ENCODE measurements at regions not wholly inside any gene's neighbourhood (a gene's known extent, or its start where the extent isn't known, plus 50 kb on each side); places are given as distances from the start of the nearest gene placed in this dataset.

- peaks cover 0 to 4% of the 10 kb centered on the region in 2 experiments; a peak in 1 of 4 replicates for H3K4me1 ChIP-seq (ENCODE audit: control insufficient read depth in 1 of 2, insufficient read depth in 2 of 2, low read depth in 1 of 2, low read length in 1 of 2)
- no peak overlapping the region for H2AFZ ChIP-seq (ENCODE audit: low read depth)
- no peaks in the 10 kb centered on the region for H3K79me2 ChIP-seq (ENCODE audit: insufficient read depth)
- H3K9me3 ChIP-seq: no peaks in the 10 kb centered on the region
- ChIA-PET POLR2A (no interaction called here), CTCF (no interaction called here)
- TF ChIP-seq SMC3 (IDR thresholded peaks at IDR 0.05; ENCODE audit: low read depth, low read length): no peak
- no peak for TF ChIP-seq RFX5 (IDR thresholded peaks at IDR 0.05; ENCODE audit: low read length)
- no peak for TF ChIP-seq GABPA (IDR thresholded peaks at IDR 0.05; ENCODE audit: low read depth)
- TF ChIP-seq MXI1 (IDR thresholded peaks at IDR 0.05; ENCODE audit: low read depth, low read length): no peak
- no peak for TF ChIP-seq EP300 (IDR thresholded peaks at IDR 0.05; ENCODE audit: borderline replicate concordance in 1 of 2, low read depth in 1 of 2, low read length in 1 of 2)
- TF ChIP-seq REST (IDR thresholded peaks at IDR 0.05; ENCODE audit: low read depth, low read length): no peak
- H3K9me2 ChIP-seq: no peaks in the 10 kb centered on the region
- H3K9ac ChIP-seq: no peak overlapping the region
- H3K27ac ChIP-seq (ENCODE audit: low read depth in 2 of 2, low read length in 1 of 2): no peak overlapping the region
- H4K20me1 ChIP-seq (ENCODE audit: insufficient read depth): no peaks in the 10 kb centered on the region
- no peaks in the 10 kb centered on the region; the same call in 1 of the 2 replicates for H3K27me3 ChIP-seq (ENCODE audit: insufficient read depth)
- no peak for DNase-seq
- no peak overlapping the region for H3K4me3 ChIP-seq (ENCODE audit: low read depth in 2 of 2, low read length in 1 of 2)
- no peaks in the 10 kb centered on the region for H3K36me3 ChIP-seq (replicated peaks in 1 of 2; ENCODE audit: control insufficient read depth in 1 of 2, insufficient read depth in 2 of 2, low read length in 1 of 2)
- H3K4me2 ChIP-seq: no peak overlapping the region
- H3F3A ChIP-seq (replicated peaks; ENCODE audit: insufficient read depth): no peaks in the 10 kb centered on the region
Measured at GRCh38 chr5:27524515-27524914, 486.1 kb upstream of the CDH9 start.

GRCh38 chr5:27523629-27524028 is 485.2 kb upstream of the CDH9 start:
- TF ChIP-seq TEAD4 (IDR thresholded peaks at IDR 0.05; ENCODE audit: borderline replicate concordance, insufficient read depth) (no peak), USF1 (IDR thresholded peaks at IDR 0.05; ENCODE audit: borderline replicate concordance, low read depth) (no peak)
- no peaks in the 10 kb centered on the region for H3K9me3 ChIP-seq
- no peaks in the 10 kb centered on the region for H4K20me1 ChIP-seq (ENCODE audit: insufficient read depth)
- no peak overlapping the region for H3K4me2 ChIP-seq
- ChIA-PET CTCF (no interaction called here), POLR2A (no interaction called here)
- H3K4me1 ChIP-seq (ENCODE audit: control insufficient read depth in 1 of 2, insufficient read depth in 2 of 2, low read depth in 1 of 2, low read length in 1 of 2): peaks cover 0 to 4% of the 10 kb centered on the region in 2 experiments; a peak in 1 of 4 replicates
- no peak overlapping the region for H2AFZ ChIP-seq (ENCODE audit: low read depth)
- no peak overlapping the region for H3K9ac ChIP-seq
- H3K4me3 ChIP-seq (ENCODE audit: low read depth in 2 of 2, low read length in 1 of 2): no peak overlapping the region
- no peaks in the 10 kb centered on the region for H3K9me2 ChIP-seq
- peak; percentile 5 for DNase-seq
- H3K27ac ChIP-seq (ENCODE audit: low read depth in 2 of 2, low read length in 1 of 2): no peak overlapping the region
- no peaks in the 10 kb centered on the region for H3F3A ChIP-seq (replicated peaks; ENCODE audit: insufficient read depth)
- WGBS (ENCODE audit: low lambda C conversion rate): 47% methylated on average over 14 of the region's 21 CpGs
- no peaks in the 10 kb centered on the region for H3K79me2 ChIP-seq (ENCODE audit: insufficient read depth)
- no peaks in the 10 kb centered on the region for H3K36me3 ChIP-seq (replicated peaks in 1 of 2; ENCODE audit: control insufficient read depth in 1 of 2, insufficient read depth in 2 of 2, low read length in 1 of 2)
- no peaks in the 10 kb centered on the region; the same call in 1 of the 2 replicates for H3K27me3 ChIP-seq (ENCODE audit: insufficient read depth)

Data from SK-N-SH (cell line).